ENCODE measurements at regions not wholly inside any gene's neighbourhood (a gene's known extent, or its start where the extent isn't known, plus 50 kb on each side); places are given as distances from the start of the nearest gene placed in this dataset.
A peak's percentile ranks its signal among the peaks of the same experiment; 100 is the strongest.

- DNase-seq (ENCODE audit: low read depth), result no peak
- no peak overlapping the region for H3K4me3 ChIP-seq (ENCODE audit: control insufficient read depth, low read depth, low read length)
- no peak for TF ChIP-seq CTCF (conservative IDR thresholded peaks at IDR 0.05; ENCODE audit: control insufficient read depth, insufficient read depth, low read depth, low read length)
These were observed 79.4 kb downstream of the MARCHF4 start for GRCh38 chr2:216292886-216293301.

GRCh38 chr2:216292475-216292874, 79.8 kb downstream of the MARCHF4 start:
- no peak for DNase-seq (ENCODE audit: low read depth)
- no peak overlapping the region for H3K4me3 ChIP-seq (ENCODE audit: control insufficient read depth, low read depth, low read length)
- no peak for TF ChIP-seq CTCF (conservative IDR thresholded peaks at IDR 0.05; ENCODE audit: control insufficient read depth, insufficient read depth, low read depth, low read length)

GRCh38 chr2:216289470-216289869, 82.8 kb downstream of the MARCHF4 start:
- H3K4me3 ChIP-seq (ENCODE audit: control insufficient read depth, low read depth, low read length), result no peak overlapping the region
- no peak for TF ChIP-seq CTCF (conservative IDR thresholded peaks at IDR 0.05; ENCODE audit: control insufficient read depth, insufficient read depth, low read depth, low read length)
- no peak for DNase-seq (ENCODE audit: low read depth)

GRCh38 chr2:216287251-216287650, 85.0 kb downstream of the MARCHF4 start:
- no peak for TF ChIP-seq CTCF (conservative IDR thresholded peaks at IDR 0.05; ENCODE audit: control insufficient read depth, insufficient read depth, low read depth, low read length)
- no peak overlapping the region for H3K4me3 ChIP-seq (ENCODE audit: control insufficient read depth, low read depth, low read length)

GRCh38 chr2:216286616-216287231, 85.6 kb downstream of the MARCHF4 start:
- no peak for TF ChIP-seq CTCF (conservative IDR thresholded peaks at IDR 0.05; ENCODE audit: control insufficient read depth, insufficient read depth, low read depth, low read length)
- no peak overlapping the region for H3K4me3 ChIP-seq (ENCODE audit: control insufficient read depth, low read depth, low read length)
- peak; percentile 25 for DNase-seq (ENCODE audit: low read depth)

More at GRCh38 chr2:216287251-216287650, 85.0 kb downstream of the MARCHF4 start:
- peak; percentile 77 for DNase-seq (ENCODE audit: low read depth)

- H3K4me3 ChIP-seq (ENCODE audit: control insufficient read depth, low read depth, low read length), result no peak overlapping the region
- no peak for DNase-seq (ENCODE audit: low read depth)
- no peak for TF ChIP-seq CTCF (conservative IDR thresholded peaks at IDR 0.05; ENCODE audit: control insufficient read depth, insufficient read depth, low read depth, low read length)
These were observed 86.6 kb downstream of the MARCHF4 start for GRCh38 chr2:216285701-216286100.

GRCh38 chr2:216284708-216285107, 87.6 kb downstream of the MARCHF4 start:
- no peak for TF ChIP-seq CTCF (conservative IDR thresholded peaks at IDR 0.05; ENCODE audit: control insufficient read depth, insufficient read depth, low read depth, low read length)
- DNase-seq (ENCODE audit: low read depth), result no peak

More at GRCh38 chr2:216284708-216285107, 87.6 kb downstream of the MARCHF4 start:
- no peak overlapping the region for H3K4me3 ChIP-seq (ENCODE audit: control insufficient read depth, low read depth, low read length)

Measured in fibroblast of mammary gland (primary cell).